GM12878 (cell line): ENCODE measurements at regions not wholly inside any gene's neighbourhood (a gene's known extent, or its start where the extent isn't known, plus 50 kb on each side); places are given as distances from the start of the nearest gene placed in this dataset.

Source experiments
- ATAC-seq: fragments of 200-7000 bp; cut with Tn5 transposase; 3 replicates; pipeline ENCODE4 v1.9.1; 2020; ENCODE audit warnings: mild to moderate bottlenecking, moderate library complexity
- BruUV-seq: library from RNA; stranded (reverse); fragments of 400-500 nt; replicated peaks from 2 replicates; lab custom pipeline; 2021; lab: Mats Ljungman, UMichigan
- CTCF ChIA-PET: fragments of 300-600 bp; sonication (Branson Sonifier 250); formaldehyde crosslinking; extraction: SDS; loops from one replicate; lab custom pipeline; 2021; ENCODE audit warnings: inconsistent platforms; lab: Yijun Ruan, JAX
- POLR2A ChIA-PET: fragments of 350-600 bp; formaldehyde crosslinking; extraction: SDS; loops from one replicate; lab custom pipeline; 2021; ENCODE audit warnings: inconsistent platforms; lab: Charles Lee
- RAD21 ChIA-PET: fragments of 300-600 bp; sonication (Branson Sonifier 250); formaldehyde crosslinking; loops from one replicate; lab custom pipeline; 2023; ENCODE audit warnings: antibody characterized with exemption; ENCODE audit not compliant: unreplicated experiment; lab: Charles Lee
- SMC1A ChIA-PET: fragments of 300-600 bp; sonication (Branson Sonifier 250); formaldehyde crosslinking; loops from one replicate; lab custom pipeline; 2023; ENCODE audit not compliant: unreplicated experiment, uncharacterized antibody; lab: Charles Lee
- DNase-seq: peaks from one replicate; pipeline ENCODE4 v3.0.0-alpha.2; 2011; ENCODE audit warnings: low read depth, low spot score
- FAIRE-seq: peaks from 3 replicates; lab custom pipeline; 2011; peaks lifted over from hg19 to GRCh38; lab: Jason Lieb, UNC
- H2AFZ ChIP-seq: 2 replicates; pipeline ENCODE4 v1.6.0; 2011; ENCODE audit warnings: low read depth, low read length, control low read depth; ENCODE audit not compliant: control insufficient read depth
- H3K27ac ChIP-seq: 2 replicates; pipeline ENCODE4 v1.5.1; 2011; ENCODE audit warnings: control low read depth; ENCODE audit not compliant: control insufficient read depth, insufficient read depth
- H3K27me3 ChIP-seq, 2 experiments: replicated peaks in 1 of 2; 2 replicates each; pipeline versions ENCODE4 v1.6.0 to v1.6.1; 2011; ENCODE audit warnings: low read length in 1 of 2; ENCODE audit not compliant: control insufficient read depth in 2 of 2, insufficient read depth in 2 of 2
- H3K36me3 ChIP-seq, 2 experiments: 2 replicates each; pipeline ENCODE4 v1.5.1; 2011; ENCODE audit warnings: low read length in 1 of 2; ENCODE audit not compliant: control insufficient read depth in 2 of 2, insufficient read depth in 2 of 2
- H3K4me1 ChIP-seq: 2 replicates; pipeline ENCODE4 v1.6.1; 2011; ENCODE audit warnings: mild to moderate bottlenecking, low read length, moderate library complexity, mixed read lengths; ENCODE audit not compliant: control insufficient read depth, insufficient read depth
- H3K4me2 ChIP-seq: 2 replicates; pipeline ENCODE4 v1.6.0; 2011; ENCODE audit warnings: control low read depth; ENCODE audit not compliant: control insufficient read depth, insufficient read depth
- H3K4me3 ChIP-seq: fragments of 200-600 bp; sonication (generic); 2 replicates; pipeline ENCODE4 v1.5.1; 2016
- H3K79me2 ChIP-seq: 2 replicates; pipeline ENCODE4 v1.6.0; 2011; ENCODE audit warnings: low read length; ENCODE audit not compliant: control insufficient read depth, insufficient read depth
- H3K9ac ChIP-seq: 2 replicates; pipeline ENCODE4 v1.8.0; 2011; ENCODE audit warnings: low read length, control low read depth, mixed read lengths; ENCODE audit not compliant: control insufficient read depth, insufficient read depth
- H3K9me3 ChIP-seq: replicated peaks from 3 replicates; pipeline ENCODE4 v1.5.1; 2011; ENCODE audit warnings: mild to moderate bottlenecking, low read length; ENCODE audit not compliant: control insufficient read depth, insufficient read depth
- H4K20me1 ChIP-seq: 2 replicates; pipeline ENCODE4 v1.6.0; 2011; ENCODE audit not compliant: control insufficient read depth, insufficient read depth
- EGR1 ChIP-seq, 2 experiments: IDR thresholded peaks; 1 replicate in 1 of 2; 2 replicates in 1 of 2; pipeline ENCODE4 v1.6.1; 2011 to 2012; ENCODE audit warnings: low read depth in 2 of 2, low read length in 2 of 2, borderline replicate concordance in 1 of 2, mild to moderate bottlenecking in 1 of 2, moderate library complexity in 1 of 2
- ESRRA ChIP-seq: IDR thresholded peaks from 2 replicates; pipeline ENCODE4 v1.6.1; 2012; ENCODE audit warnings: mild to moderate bottlenecking, low read length, improper control_type of control experiment
- KLF5 ChIP-seq: fragments of 450-650 bp; IDR thresholded peaks from 2 replicates; pipeline ENCODE4 v1.6.1; 2014; ENCODE audit warnings: mild to moderate bottlenecking; ENCODE audit not compliant: partially characterized antibody
- NFYA ChIP-seq: IDR thresholded peaks from 2 replicates; pipeline ENCODE4 v1.6.1; 2011; ENCODE audit warnings: low read depth, mild to moderate bottlenecking, low read length, improper control_type of control experiment, borderline replicate concordance
- PAX5 ChIP-seq: IDR thresholded peaks from 2 replicates; pipeline ENCODE4 v1.6.1; 2011; ENCODE audit warnings: low read depth, low read length, borderline replicate concordance
- RB1 ChIP-seq: fragments of 450-650 bp; formaldehyde crosslinking; IDR thresholded peaks from 2 replicates; pipeline ENCODE4 v1.6.1; 2017; ENCODE audit warnings: mild to moderate bottlenecking, borderline replicate concordance
- SMAD1 ChIP-seq: fragments of 450-650 bp; IDR thresholded peaks from 2 replicates; pipeline ENCODE4 v1.6.1; 2018; ENCODE audit warnings: mild to moderate bottlenecking, low read depth; ENCODE audit not compliant: partially characterized antibody
- SMC3 ChIP-seq: IDR thresholded peaks from 2 replicates; pipeline ENCODE4 v1.6.1; 2011; ENCODE audit warnings: low read length, improper control_type of control experiment, borderline replicate concordance
- WGBS: methylation state at CpG from one replicate; pipeline ENCODE4 v1.1.6; 2016; ENCODE audit warnings: low lambda C conversion rate; ENCODE audit not compliant: insufficient replicate concordance, insufficient coverage; ENCODE audit errors: missing lambda C conversion rate; 5-methylcytosine and 5-hydroxymethylcytosine counted together
- in situ Hi-C: fragments of 300-500 bp; cut with MboI; formaldehyde crosslinking; loops from 9 replicates; pipeline ENCODE4 v1.14.3; 2018; ENCODE audit warnings: mixed read lengths
- intact Hi-C: fragments of 100-400 bp; cut with micrococcal nuclease; formaldehyde crosslinking; loops from one replicate; pipeline ENCODE4 v1.14.2; 2022; ENCODE audit not compliant: unreplicated experiment

- TF ChIP-seq KLF5, result no peak
- TF ChIP-seq SMAD1, result no peak
- no peak for TF ChIP-seq EGR1 (IDR thresholded peaks at IDR 0.05; ENCODE audit: borderline replicate concordance in 1 of 2, low read depth in 2 of 2, low read length in 2 of 2)
- no peak for TF ChIP-seq NFYA
Observed at GRCh38 chr2:106025796-106026195, 168.3 kb downstream of the UXS1 start (continued).

GRCh38 chr2:106021662-106022028 lies 172.5 kb downstream of the UXS1 start:
- no peak overlapping the region for H3K27ac ChIP-seq
- no peaks in the 10 kb centered on the region for H4K20me1 ChIP-seq
- H3K9me3 ChIP-seq, result no peaks in the 10 kb centered on the region; the same call in 2 of the 3 replicates
- no peak overlapping the region for H2AFZ ChIP-seq
- no peaks in the 10 kb centered on the region for H3K79me2 ChIP-seq
- H3K4me1 ChIP-seq, result no peaks in the 10 kb centered on the region
- intact Hi-C loops, result no loop called here
- H3K27me3 ChIP-seq, result no peaks in the 10 kb centered on the region
- TF ChIP-seq SMC3 (no peak), KLF5 (no peak), PAX5 (no peak), RB1 (no peak), ESRRA (no peak)
- TF ChIP-seq, all 136 proteins: peak for 0
- Histone ChIP-seq H3K4me2 (no peak overlapping the region), H3K36me3 (no peaks in the 10 kb centered on the region), H3K4me3 (no peak overlapping the region), H3K9ac (no peak overlapping the region)
- ATAC-seq (no peak), DNase-seq (no peak), FAIRE-seq (no peak)
- POLR2A ChIA-PET, result no interaction called here
- in situ Hi-C loops, result no loop called here
- CTCF ChIA-PET, result no interaction called here
- 29% methylated on average over 3 of the region's 3 CpGs for WGBS
- SMC1A ChIA-PET, result interaction anchor here (1.1 kb wide), 1 partner anchor 10 kb away, joined by 5 read pairs; no protein-coding TSS in a partner anchor
- RAD21 ChIA-PET, result no interaction called here
- BruUV-seq, result no TSS peak
